ENCODE measurements at regions not wholly inside any gene's neighbourhood (a gene's known extent, or its start where the extent isn't known, plus 50 kb on each side); places are given as distances from the start of the nearest gene placed in this dataset.

GRCh38 chr10:85213493-85213892 is 885.1 kb downstream of the CCSER2 start:
- no peak for TF ChIP-seq CTCF (IDR thresholded peaks at IDR 0.05)
- TF ChIP-seq ZFX (IDR thresholded peaks at IDR 0.05; ENCODE audit: borderline replicate concordance), result no peak

All from 22Rv1 (cell line).